Testis (tissue), 2 donors: ENCODE measurements at regions not wholly inside any gene's neighbourhood (a gene's known extent, or its start where the extent isn't known, plus 50 kb on each side); places are given as distances from the start of the nearest gene placed in this dataset.

Experiments used
- CTCF ChIP-seq, 3 experiments: fragments of 450-650 bp in 2 of 3; fragments of 200-600 bp in 1 of 3; sonication (generic) in 1 of 3; IDR thresholded peaks; one replicate each; pipeline ENCODE4 v1.5.1; 2016 to 2019; ENCODE audit warnings: antibody characterized with exemption in 3 of 3, mild to moderate bottlenecking in 2 of 3, moderate library complexity in 1 of 3
- POLR2A ChIP-seq: fragments of 450-650 bp; IDR thresholded peaks from one replicate; pipeline ENCODE4 v1.6.1; 2017; ENCODE audit warnings: antibody characterized with exemption, mild to moderate bottlenecking, moderate library complexity

- no peak for TF ChIP-seq CTCF (IDR thresholded peaks at IDR 0.05)
- TF ChIP-seq POLR2A = no peak
These were observed 185.9 kb downstream of the TRIM27 start for GRCh38 chr6:28737750-28738395.
